A549 (cell line): ENCODE measurements at regions not wholly inside any gene's neighbourhood (a gene's known extent, or its start where the extent isn't known, plus 50 kb on each side); places are given as distances from the start of the nearest gene placed in this dataset.

ENCODE experiments used
- CTCF ChIP-seq: fragments of >200 bp; sonication (Bioruptor Twin); formaldehyde crosslinking; IDR thresholded peaks from 3 replicates; pipeline ENCODE4 v1.5.1; 2016
- EP300 ChIP-seq, 2 experiments: fragments of >200 bp; sonication (Bioruptor Twin); formaldehyde crosslinking; IDR thresholded peaks; 2 replicates in 1 of 2; 3 replicates in 1 of 2; pipeline ENCODE4 v1.6.1; 2016 to 2017
- HOXA7 ChIP-seq: fragments of 250-450 bp; sonication (Bioruptor Pico); IDR thresholded peaks from 2 replicates; pipeline ENCODE4 v1.5.0; 2020; ENCODE audit warnings: mild to moderate bottlenecking, moderate library complexity
- KDM5A ChIP-seq: fragments of 200-600 bp; sonication (generic); IDR thresholded peaks from 2 replicates; pipeline ENCODE4 v1.6.1; 2016; ENCODE audit warnings: antibody characterized with exemption, mild to moderate bottlenecking
- MAFK ChIP-seq: fragments of 450-650 bp; IDR thresholded peaks from 2 replicates; pipeline ENCODE4 v1.6.1; 2014; ENCODE audit not compliant: partially characterized antibody
- MAX ChIP-seq: IDR thresholded peaks from 2 replicates; pipeline ENCODE4 v1.6.1; 2012
- POLR2A ChIP-seq: IDR thresholded peaks from 2 replicates; pipeline ENCODE4 v1.6.1; 2012; ENCODE audit warnings: mild to moderate bottlenecking, low read length
- RAD21 ChIP-seq, 2 experiments: fragments of >200 bp in 1 of 2; sonication (Bioruptor Twin) in 1 of 2; formaldehyde crosslinking in 1 of 2; IDR thresholded peaks in 1 of 2; conservative IDR thresholded peaks in 1 of 2; 2 replicates in 1 of 2; 3 replicates in 1 of 2; pipeline ENCODE4 v1.6.1; 2012 to 2018; ENCODE audit warnings: inconsistent platforms in 1 of 2
- TF ChIP-seq, protein P1 (sequence below): fragments of 450-650 bp; IDR thresholded peaks from 2 replicates; pipeline ENCODE4 v1.6.1; 2014; ENCODE audit warnings: antibody characterized with exemption

GRCh38 chr13:23059173-23059572, 121.6 kb upstream of the SGCG start:
- TF ChIP-seq MAFK (no peak), CTCF (no peak), MAX (no peak), HOXA7 (CRISPR knock-in tag) (no peak), POLR2A (no peak), RAD21 (conservative IDR thresholded peaks at IDR 0.05 in 1 of 2, IDR thresholded peaks at IDR 0.05 in 1 of 2) (no peak), EP300 (IDR thresholded peaks at IDR 0.05) (no peak), KDM5A (no peak)
- TF ChIP-seq, protein P1, sequence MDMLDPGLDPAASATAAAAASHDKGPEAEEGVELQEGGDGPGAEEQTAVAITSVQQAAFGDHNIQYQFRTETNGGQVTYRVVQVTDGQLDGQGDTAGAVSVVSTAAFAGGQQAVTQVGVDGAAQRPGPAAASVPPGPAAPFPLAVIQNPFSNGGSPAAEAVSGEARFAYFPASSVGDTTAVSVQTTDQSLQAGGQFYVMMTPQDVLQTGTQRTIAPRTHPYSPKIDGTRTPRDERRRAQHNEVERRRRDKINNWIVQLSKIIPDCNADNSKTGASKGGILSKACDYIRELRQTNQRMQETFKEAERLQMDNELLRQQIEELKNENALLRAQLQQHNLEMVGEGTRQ = no peak
